ENCODE measurements at regions not wholly inside any gene's neighbourhood (a gene's known extent, or its start where the extent isn't known, plus 50 kb on each side); places are given as distances from the start of the nearest gene placed in this dataset.

DNA sequence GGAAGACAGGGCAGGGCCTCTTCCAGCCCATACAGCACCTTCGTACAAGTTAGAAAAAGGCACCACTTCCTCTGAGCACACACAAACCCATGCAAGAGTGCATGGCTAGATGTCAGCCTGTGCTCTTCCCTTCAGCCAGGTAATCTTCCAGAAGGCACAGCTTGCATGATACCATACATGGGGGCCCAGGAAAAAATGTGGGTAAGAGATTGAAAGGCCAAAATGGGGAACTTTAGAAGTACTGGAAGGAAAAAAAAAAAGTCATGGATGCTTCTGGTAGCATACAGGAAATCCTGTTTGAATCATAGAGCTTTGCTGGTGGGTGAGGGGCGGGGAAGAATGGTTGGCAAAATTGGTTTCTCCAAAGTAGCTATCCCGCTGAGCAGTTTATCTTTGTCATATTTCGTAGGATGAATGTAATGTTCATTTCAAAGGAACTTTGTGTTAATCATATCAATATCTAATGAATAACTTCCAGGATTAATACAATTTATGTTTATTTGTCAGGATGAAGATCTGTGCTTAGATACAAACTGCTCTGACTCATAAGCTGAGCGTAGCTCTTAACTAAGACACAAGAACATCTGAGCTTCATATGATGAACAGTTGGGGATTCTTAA lies 78.2 kb upstream of the MAP3K1 start:
- TF ChIP-seq, protein P1, sequence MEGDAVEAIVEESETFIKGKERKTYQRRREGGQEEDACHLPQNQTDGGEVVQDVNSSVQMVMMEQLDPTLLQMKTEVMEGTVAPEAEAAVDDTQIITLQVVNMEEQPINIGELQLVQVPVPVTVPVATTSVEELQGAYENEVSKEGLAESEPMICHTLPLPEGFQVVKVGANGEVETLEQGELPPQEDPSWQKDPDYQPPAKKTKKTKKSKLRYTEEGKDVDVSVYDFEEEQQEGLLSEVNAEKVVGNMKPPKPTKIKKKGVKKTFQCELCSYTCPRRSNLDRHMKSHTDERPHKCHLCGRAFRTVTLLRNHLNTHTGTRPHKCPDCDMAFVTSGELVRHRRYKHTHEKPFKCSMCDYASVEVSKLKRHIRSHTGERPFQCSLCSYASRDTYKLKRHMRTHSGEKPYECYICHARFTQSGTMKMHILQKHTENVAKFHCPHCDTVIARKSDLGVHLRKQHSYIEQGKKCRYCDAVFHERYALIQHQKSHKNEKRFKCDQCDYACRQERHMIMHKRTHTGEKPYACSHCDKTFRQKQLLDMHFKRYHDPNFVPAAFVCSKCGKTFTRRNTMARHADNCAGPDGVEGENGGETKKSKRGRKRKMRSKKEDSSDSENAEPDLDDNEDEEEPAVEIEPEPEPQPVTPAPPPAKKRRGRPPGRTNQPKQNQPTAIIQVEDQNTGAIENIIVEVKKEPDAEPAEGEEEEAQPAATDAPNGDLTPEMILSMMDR (optimal IDR thresholded peaks at IDR 0.05 in 1 of 3, IDR thresholded peaks at IDR 0.05 in 1 of 3, conservative IDR thresholded peaks at IDR 0.05 in 1 of 3; ENCODE audit: extremely low read depth in 1 of 3, insufficient read depth in 2 of 3, low read length in 3 of 3), result no peak
- TF ChIP-seq EZH2 (IDR thresholded peaks at IDR 0.05; ENCODE audit: low read length), result no peak
